Stimulated activated CD4-positive, alpha-beta T cell treated with anti-CD3 and anti-CD28 coated beads, Interleukin-12 subunit alpha, Interleukin-12 subunit beta, amount 100 ng/mL, for 48 hours (primary cell): ENCODE measurements at regions not wholly inside any gene's neighbourhood (a gene's known extent, or its start where the extent isn't known, plus 50 kb on each side); places are given as distances from the start of the nearest gene placed in this dataset.

Experiments
- DNase-seq, 3 donors: peaks; one replicate each; pipeline ENCODE4 v3.0.0-alpha.2; 2020; ENCODE audit warnings: low read depth in 2 of 3, low spot score in 1 of 3

DNA sequence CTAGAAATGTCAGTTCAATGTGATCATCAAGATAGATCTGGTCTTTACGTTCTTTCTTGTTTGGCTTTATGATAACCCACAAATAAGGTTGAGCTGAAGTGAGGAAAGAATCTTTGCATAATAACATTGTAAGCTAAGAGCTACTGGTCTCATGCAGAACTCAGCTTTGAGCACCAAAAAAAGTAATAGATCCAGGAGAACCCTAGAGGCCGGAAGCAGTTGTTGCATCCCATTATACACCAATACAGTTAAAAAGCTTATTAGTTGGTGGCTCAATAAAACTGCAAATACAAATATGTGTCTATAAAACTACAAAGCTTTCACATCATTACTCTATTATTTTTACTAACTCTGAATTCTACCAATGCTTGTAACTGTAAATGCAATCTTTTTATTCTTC lies 85.5 kb upstream of the NUDT12 start:
- no peak for DNase-seq

DNA sequence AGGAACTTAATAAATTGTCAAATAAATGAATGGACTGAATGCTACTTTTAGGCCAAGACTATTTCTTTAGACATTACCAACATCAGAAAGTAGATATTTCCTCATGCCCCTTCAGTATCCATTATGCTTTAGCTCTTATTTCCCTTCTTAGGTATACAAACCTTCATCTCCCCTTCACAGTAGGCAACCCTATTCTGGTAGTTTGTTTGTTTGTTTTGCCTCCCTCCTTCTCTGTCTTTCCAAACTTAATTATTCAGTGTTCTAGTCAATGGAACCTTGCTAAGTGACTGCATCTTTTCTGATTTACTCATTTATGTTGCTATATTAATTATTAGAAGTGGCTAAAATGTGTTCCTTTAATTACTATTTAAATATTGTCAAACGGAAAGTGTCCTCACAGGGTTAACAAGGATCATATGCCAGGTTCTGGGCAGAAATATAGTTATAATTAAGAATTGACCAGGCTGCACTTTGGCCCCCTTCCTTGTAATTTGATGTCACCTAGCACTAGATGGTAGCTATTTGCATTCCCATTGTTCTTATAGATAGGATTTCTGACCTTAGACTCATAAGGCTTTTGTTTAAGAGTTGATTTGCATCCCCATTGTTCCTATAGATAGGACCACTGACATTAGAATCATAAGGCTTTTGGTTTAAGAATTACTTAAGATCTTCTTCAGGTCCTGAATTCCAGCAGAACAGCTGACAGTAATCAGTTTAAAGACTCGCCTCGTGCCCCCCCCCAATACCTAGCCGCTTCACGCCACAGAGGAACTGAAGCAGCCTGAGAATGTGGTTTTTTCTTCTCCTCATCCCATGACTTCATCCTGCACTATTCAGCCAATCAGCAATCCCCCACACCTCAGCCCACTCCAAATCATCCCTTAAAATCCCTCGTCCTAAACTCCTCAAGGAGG lies 84.4 kb upstream of the NUDT12 start:
- no peak for DNase-seq

- no peak for DNase-seq
Observed at GRCh38 chr5:103645816-103646215, 83.2 kb upstream of the NUDT12 start.

- DNase-seq, result no peak
Observed at GRCh38 chr5:103638979-103639378, 76.4 kb upstream of the NUDT12 start.

- DNase-seq, result no peak
Observed at GRCh38 chr5:103624675-103625074, 62.1 kb upstream of the NUDT12 start.

- no peak for DNase-seq
Observed at GRCh38 chr5:103624035-103624480, 61.5 kb upstream of the NUDT12 start.

DNA sequence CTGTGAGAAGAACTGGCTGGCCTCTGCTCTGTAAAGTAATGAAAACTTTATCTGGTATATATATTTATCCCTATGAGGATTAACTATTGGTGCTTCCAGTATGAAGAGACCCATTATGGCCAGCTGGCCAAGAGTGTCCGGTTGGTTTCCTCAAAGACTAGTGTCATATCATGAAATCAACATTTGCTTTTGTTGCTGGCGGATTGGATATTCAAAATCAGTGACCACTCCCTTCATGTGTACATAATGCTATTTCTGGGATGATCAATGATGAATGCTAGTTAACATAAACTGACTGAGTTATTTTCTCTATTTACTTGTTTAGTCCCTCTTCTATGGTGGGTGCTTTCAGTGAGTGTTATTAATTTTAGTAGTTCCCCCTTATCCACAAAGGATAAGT lies 60.8 kb upstream of the NUDT12 start:
- no peak for DNase-seq

GRCh38 chr5:103621548-103621930 lies 59.0 kb upstream of the NUDT12 start:
- DNase-seq, result no peak

GRCh38 chr5:103620851-103621547 lies 58.4 kb upstream of the NUDT12 start:
- DNase-seq, result no peak

- DNase-seq, result no peak
Observed at GRCh38 chr5:103617913-103618312, 55.3 kb upstream of the NUDT12 start.

DNA sequence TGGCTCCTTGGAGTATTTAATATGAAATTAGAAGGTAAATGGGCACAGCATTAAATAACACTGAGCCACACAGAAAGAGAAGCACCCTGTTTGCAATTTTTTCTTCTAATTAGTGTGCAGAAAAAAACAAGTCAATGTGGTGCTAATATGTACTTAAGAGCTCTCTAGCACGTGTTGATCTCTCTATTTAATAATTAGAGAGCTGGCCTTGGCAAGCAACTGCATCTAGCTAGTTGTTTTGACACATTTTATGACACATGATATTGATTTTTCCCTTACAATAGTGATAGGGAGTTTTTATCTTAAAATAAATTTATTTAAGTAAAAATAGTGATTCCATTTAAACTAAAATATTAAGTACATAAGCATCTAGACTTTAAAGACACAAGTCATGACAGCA lies 54.5 kb upstream of the NUDT12 start:
- DNase-seq, result no peak

GRCh38 chr5:103612545-103612944 lies 50.0 kb upstream of the NUDT12 start:
- no peak for DNase-seq
